ENCODE measurements at regions not wholly inside any gene's neighbourhood (a gene's known extent, or its start where the extent isn't known, plus 50 kb on each side); places are given as distances from the start of the nearest gene placed in this dataset.
"Not testable (repeated sequence)": the region's sequence is repeated elsewhere in the genome, so short reads cannot be mapped to it uniquely, and the experiment has no call there.

DNA sequence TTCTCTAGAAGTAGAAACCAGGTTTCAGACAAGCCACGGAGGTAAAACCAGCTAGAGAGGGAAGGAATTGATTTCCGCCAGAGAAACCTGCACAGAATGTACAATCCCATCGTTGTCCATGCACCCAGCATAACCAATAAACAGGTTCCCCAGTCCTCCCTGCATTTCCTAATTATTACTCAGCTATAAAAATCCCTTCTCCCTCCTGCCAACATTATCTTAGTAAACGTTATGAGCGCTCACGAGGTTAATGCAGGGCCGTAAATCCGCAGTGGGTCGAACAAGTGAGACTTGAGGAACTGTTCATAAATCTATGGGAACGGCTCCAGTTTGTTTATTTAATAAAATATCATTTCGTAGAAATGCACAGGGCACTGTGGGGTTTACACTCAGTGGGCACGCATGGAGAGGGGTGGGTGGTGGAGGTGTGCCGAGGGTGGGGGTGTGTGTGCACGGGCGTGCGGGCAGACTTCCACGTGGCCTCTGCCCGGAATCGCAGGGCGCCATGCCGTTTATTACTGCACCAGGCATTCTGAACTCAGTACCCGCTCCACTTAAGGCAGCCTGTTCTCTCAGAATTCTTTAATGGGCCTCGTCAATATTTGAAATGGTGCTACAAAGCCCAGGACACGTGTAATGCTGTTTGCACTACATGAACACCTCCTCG is 257.3 kb downstream of the MIAT start:
- no peak for ATAC-seq
- no peak for DNase-seq (ENCODE audit: low spot score)

DNA sequence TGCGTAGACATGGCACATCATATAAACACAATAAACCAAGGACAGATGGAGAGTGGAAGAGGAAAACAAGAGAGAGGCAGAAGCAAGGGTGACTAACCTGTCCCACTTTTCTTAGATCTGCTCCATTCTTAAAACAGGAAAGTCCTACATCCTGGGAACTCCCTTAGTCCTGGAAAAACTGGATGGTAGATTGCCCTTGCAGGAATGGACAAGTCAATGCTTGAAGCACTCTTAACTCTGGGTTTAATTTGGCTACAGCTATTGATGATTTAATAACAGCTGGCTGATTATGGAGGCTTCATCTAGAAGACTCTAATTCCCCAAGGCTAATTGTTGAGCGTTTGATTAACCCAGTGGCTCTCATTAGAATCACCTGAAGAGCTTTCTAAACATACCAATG is 258.8 kb downstream of the MIAT start:
- DNase-seq (ENCODE audit: low spot score) (no peak), ATAC-seq (no peak)

DNA sequence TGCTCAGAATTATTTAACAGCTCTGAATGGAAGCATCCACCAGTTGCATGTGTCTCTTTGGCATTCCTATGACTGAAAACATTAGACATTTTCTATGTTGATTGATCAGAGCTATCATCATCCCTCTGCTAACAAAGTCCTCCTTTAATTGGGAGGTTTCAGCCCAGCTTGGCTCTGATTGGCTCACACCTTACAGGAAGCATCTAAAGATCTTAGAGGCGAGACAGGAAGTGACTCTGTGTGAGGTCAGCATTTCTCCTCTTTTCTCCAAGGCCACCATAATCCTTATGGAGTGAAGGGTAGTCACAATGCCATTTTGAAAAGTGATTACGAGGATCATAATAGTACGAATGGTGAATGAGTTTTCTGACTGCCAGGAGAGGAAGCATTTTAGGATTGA is 260.8 kb downstream of the MIAT start:
- ATAC-seq (no peak), DNase-seq (ENCODE audit: low spot score) (no peak)

DNA sequence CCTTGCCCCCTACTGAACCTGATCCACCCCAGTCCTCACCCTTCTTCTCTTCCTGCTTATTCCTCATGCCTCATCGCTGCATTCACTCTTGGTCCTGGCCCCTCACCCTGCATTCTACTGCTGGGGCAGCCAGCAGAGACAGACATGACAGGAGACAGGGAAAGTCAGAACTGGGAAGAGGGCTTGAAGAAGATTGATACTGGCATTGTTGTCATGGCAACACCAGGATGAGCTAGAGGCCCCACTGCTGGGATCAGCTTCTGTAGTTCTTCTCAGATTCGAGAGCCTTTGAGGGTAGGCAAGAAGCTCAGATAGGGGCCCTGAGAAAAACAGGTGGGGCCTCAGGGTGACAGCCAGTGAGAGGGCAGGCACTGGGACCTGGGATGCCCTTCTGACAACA is 264.3 kb downstream of the MIAT start:
- no peak for DNase-seq (ENCODE audit: low spot score)
- ATAC-seq = no peak

DNA sequence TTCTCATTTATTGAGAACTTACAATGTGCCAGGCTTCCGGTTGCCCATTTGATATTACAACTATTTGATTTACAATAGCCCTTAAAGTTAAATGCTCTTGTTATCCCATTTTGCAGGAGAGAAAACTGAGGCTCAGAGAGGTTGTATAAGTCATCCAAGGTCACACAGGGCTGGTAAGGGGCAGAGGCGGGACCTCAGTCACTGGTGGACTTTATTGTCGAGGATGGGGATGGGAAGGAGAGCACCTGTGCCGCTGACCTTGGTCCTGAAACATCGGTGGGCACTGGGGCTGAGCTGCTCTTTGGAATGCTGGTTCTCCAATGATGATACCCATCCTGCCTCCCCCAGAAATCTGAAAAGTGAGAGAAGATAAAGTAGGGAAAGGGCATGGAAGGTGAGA is 265.4 kb downstream of the MIAT start:
- no peak for ATAC-seq
- no peak for DNase-seq (ENCODE audit: low spot score)

DNA sequence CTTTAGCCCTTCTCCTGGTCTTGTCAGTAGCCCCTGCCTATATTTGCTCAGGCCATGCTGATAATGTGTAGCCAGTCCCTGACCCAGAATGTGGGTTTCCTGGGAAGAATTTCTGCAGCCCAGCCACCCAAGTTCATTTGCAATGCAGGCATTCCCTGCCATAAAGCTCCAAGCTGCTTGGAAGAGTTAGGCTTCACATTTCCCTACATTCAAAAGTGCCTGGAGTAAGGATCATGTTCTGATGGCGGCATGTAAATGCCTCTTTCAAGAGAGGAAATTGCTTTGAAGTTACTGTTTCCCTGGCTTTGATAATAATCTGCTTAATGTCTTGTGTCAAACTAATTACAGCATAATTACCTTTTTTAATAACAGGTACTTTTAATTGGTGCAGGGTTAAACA is 266.1 kb downstream of the MIAT start:
- no peak for DNase-seq (ENCODE audit: low spot score)
- no peak for ATAC-seq

DNA sequence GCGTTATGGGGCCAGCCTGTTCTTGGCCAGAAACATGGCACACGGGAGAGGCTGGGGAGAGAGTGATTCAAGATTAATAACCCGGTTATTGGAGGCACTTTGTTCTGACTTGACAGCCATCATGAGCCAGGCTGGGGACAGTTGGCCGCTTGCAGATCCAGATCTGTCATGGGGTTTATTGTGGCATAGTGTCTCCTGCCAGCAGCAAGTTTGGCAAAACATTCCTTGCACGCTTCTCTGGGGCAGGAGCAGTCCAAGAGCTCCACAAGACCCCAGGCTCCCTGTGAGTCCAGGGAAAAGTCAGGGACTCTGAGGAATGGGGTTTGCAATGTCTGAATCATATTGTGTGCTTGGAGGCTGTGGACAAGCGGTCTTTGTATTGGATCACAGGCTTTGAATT is 270.4 kb downstream of the MIAT start:
- no peak for ATAC-seq

DNA sequence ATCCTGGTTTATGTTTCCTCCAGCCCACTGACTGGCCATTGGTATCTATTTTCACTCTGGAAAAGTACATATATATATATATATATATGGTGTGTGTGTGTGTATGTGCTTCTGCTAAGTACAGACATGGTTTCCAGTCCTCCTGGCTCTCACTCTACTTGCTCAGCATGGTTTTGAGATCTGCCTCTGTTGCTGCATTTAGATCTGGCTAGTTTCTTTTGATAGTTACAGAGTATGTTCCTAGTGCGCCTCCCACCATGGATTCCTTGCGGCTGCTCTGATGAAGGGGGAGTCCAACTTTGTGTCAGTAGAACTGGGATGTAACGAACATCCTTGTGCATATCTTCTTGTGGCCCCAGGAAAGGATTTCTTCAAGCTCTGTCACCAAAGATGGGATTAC is 274.1 kb downstream of the MIAT start:
- DNase-seq (ENCODE audit: low spot score) (no peak), ATAC-seq (no peak)

More for the DNA sequence above, 270.4 kb downstream of the MIAT start:
- DNase-seq (ENCODE audit: low spot score) = no peak

DNA sequence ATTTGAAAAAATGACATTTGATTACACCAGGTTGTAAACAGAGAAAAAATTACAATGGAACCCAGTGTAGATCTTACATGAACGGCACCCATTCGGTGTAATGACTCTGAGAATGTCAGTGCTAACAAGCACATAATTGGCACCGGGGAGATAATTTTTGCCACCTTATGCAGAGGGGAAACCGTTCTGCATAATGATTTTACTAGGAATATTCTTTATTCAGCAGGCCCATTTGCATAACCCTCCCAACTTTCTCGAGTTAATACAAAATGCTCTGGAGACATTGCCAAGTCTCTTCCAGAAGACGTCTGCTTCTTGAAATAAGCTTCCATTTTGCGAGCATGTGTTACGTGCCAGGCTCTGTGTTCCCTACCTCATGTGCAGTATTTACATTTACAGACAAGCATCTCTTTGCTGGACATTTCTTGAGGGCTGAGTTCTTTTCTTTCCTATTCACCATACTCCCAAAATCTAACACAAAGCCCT is 275.8 kb downstream of the MIAT start:
- ATAC-seq = no peak
- DNase-seq (ENCODE audit: low spot score) = no peak

DNA sequence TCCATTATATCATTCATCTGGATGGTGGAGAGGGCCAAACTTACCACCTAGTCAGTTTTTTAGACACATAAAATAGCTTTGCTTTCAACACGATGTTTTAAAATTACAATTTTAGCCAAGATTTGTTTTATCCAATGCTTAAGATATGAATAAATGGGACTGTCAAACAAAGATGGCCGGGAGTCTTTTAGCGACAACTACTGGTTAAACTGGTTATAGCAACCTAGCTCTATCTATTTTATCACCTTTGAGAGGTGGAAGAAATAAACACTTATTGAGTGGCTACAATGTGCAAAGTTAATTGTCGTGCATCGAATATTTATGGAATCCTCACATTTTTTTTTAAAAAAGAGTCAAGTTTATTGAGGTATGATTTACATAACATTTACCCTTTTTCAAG is 279.8 kb downstream of the MIAT start:
- ATAC-seq (no peak), DNase-seq (ENCODE audit: low spot score) (no peak)

DNA sequence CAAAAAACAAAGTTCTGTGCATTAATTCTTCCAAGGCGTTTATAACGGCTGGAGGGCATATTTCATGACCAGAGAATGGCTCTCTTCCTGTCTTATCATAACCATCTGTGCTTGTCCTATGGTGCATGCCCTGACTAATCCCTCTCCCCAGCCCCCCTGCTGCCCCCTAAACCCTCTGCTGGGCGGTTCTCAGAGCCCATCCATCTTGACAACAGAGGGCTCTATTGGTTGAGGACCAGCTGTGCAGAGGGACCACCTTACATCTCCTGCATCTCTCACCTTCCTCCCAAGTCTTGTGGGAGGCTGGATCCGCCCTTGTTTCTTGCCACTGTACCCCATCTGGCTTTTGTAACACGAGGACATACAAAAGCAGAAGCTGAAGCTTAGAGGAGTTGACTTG is 282.1 kb downstream of the MIAT start:
- DNase-seq (ENCODE audit: low spot score) = no peak
- no peak for ATAC-seq

DNA sequence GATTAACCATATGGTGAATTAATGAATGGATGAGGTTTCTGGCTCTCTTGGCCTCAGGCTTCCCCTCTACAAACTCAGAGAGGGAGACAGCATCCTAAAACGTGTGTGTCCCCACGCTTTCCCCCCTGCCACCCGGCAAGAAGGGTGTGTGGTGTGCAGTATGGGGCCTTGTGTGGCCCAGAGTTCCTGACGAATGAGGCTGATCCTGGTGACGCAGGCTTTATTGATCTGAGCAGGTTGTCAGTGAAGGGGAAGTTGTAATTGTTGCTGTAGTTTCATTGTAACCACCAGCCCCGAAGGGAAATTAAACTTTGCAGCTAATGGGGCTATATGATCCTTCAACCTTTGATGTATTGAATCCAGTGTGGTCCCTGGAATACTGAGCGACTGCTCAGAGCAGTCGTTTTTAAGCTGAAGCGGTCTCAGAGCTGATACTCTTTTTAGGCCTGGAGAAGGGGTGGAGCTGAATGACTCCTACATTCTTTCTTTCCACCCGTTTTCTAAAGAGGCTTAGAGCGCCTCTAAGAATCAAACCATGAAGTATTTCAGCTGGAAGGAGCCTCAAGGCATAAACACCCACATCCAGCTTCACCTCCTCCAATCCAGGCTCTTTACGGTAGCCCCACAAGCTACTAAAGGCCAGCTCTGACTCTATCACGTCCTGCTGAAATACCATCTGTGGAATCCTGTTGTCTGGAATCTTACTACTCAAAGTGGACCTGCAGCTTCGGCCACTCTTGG is 284.7 kb downstream of the MIAT start:
- DNase-seq (ENCODE audit: low spot score) (no peak), ATAC-seq (no peak)

DNA sequence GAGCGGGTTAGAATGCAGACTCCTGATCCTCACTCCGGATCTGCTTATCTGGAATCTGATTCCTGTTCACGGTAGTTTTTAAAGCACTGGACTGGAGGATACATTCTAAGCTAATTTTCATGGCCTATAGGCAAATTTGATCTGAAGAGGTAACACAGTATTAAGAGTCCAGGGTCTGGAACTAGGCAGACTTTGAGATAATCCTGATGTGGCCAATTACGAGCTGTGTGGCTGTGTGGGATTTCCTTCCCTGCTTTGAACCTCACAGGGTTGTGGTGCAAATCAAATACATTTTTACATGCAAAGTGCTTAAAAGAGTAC is 285.2 kb downstream of the MIAT start:
- no peak for ATAC-seq
- DNase-seq (ENCODE audit: low spot score) = no peak

DNA sequence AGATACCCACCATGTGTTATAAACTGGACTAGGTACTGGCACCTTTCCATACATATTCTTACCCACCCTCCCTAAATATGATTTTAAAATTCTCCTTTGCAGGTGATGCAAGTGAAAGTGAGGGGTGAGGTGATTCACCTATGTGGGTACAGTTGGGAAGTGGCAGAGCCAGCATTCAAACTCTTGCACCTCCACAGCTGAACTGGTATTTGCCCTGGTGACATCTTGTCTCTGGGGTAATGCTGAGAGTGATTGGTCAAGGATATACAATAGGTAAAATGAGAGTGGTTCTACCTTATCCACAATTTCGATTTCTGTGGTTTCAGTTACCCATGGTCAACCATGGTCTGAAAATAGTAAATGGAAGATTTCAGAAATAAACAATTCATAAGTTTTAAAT is 288.2 kb downstream of the MIAT start:
- DNase-seq (ENCODE audit: low spot score) (no peak), ATAC-seq (no peak)

DNA sequence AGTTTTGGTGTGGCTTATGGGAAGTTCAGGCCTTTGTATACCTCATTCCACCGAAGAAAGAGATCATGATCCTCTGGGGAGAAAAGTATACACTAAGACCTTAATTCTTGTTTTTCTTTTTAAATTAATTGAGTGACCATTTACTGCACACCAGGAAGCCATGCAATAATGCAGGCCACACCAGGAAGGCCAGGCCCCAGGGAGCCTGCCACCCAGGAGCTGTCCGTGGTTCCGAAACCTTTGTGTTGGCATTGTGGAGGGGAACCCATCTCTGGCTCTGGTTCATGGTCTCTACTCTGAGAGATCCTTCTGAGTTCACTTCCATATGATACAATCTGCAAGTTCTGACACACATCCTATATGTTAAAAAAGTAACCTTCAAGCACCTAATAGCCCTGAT is 291.8 kb downstream of the MIAT start:
- no peak for DNase-seq (ENCODE audit: low spot score)

DNA sequence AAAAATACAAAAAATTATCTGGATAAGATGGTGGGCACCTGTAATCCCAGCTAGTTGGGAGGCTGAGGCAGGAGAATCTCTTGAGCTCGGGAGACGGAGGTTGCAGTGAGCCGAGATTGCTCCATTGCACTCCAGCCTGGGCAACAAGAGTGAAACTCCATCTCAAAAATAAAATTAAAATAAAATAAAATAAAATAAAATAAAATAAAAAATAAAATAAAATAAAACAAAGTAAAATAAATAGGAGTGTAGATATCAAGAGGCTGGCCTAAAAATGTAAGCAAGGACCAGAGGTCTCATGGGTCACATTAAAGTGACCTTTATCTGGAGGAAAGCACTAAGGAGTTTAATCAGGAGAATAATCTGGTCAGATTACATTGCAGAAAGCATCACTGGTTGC is 293.8 kb downstream of the MIAT start:
- not testable (repeated sequence) for DNase-seq (ENCODE audit: low spot score); ATAC-seq

More for the DNA sequence above, 291.8 kb downstream of the MIAT start:
- peak; percentile 59 for ATAC-seq

DNA sequence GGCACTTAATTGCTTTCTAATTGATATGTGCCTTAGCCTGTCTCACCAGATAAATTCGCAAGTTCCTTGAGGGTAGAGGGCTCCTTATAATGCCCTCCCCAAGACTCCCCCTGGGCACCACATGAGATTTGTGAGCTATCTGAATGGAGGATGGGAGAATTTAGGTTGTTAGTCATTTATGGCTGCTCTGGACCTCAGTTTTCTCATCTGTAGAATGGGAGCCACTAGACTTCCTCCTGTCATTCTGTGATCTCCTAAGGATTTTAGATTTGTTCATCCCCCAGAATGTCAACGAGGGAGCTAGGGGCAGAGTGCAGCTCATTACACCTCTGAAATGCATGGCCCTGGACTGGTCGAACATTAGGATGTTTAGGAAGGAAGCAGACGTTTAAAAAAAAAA is 294.6 kb downstream of the MIAT start:
- ATAC-seq = no peak
- no peak for DNase-seq (ENCODE audit: low spot score)

DNA sequence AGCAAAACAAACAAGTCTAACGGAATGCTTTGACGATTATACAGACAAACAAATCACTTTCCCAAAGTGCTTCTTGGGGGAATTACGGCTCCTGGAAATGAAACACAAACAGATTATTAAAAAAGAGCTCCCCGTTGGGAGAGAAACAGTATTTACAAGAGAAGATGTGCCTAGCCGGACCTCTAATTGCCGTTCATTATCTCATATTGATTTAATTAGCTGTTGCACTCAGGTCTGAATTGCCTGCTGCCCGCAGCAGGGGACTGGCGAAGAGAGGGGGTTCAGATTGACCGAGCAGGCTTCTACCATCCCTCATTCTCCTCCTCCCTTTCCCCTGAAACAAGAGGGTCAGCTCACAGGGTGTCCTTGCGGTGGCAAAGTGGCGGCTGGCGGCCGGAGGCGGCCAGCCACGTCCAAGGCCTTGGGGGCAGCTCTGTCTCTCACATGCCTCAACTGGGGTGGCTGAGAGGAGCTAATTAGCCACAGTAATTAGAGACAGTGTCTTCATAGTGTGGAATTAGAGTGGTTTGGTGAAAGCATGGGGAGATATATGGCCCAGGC is 295.1 kb downstream of the MIAT start:
- DNase-seq (ENCODE audit: low spot score) (no peak), ATAC-seq (no peak)

DNA sequence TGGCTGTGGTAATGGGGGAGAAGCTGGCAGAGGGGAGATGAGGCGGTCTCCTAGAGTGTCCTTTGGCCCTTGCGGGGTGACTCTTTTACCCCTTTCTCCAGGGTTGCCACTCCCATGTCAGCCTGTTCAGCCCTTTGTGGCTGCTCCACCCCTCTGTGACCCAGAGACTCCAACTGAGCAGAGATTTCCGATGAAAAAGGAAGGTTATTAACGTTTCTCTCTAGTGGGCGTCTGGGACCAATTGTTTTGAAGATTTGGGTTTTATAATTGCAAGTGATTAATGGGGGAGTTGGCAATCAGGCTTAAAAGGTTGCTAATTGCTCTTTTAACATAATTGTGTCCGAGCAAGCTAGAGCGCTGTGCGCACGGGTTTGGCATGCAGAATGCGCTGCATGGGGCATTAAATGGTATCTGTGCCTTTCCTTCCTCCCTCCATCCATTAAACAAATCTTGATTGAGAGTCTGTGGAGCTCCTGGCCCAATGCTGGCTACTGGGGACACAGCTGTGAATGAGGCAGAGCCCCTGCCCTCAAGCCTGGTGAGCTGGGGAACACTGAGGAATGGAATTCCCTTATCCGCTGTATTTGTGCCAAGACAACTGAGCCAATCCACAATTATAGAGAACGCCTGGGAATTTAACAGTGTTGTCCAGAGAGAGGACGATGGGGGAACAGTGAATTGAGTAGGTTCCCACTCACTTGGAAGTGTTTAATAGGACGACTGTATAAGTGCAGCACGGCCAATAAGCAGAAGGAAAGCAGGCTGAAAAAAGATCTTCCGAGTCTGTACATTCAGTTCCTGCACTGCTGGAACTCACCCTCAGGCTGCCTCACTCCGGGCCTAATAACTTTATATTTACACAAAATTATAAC is 295.9 kb downstream of the MIAT start:
- DNase-seq (ENCODE audit: low spot score) = no peak
- no peak for ATAC-seq

DNA sequence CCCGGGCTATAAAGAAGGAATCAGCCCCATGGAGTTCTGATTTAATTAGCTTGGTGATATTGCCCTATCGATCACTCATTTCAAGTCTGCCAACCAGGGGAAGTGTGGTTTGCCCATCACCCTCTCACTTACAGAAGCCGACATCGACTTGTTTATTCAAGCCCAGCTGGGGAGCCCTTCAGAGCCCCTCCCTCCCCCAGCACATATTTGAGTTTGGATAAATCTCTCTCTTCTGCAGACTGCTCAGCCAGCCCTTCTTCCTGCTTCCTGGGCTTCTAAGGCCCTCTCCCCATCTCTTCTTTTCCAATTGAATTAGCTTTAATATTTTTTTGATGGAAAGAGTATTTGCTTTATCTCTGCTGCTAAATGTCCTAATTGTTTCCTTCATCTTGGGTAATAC is 299.0 kb downstream of the MIAT start:
- no peak for DNase-seq (ENCODE audit: low spot score)

DNA sequence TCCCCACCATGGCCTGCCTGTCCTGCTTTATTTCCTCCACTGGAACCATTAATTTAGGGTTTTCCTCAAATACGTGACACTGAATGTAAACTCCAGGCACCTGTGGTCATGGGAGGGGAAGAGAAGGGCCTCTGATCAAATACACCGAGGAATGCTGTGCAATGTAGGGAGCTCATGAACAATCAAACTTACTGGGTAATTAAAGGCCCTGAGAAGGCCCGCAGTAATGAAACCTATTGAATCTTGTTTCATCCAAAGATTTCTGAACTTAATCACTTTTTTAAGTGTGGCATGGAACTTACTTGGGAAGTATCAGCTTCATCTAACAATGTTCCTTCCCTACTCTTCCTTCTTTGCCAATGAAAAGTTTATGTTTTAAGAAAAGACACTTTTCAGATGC is 299.8 kb downstream of the MIAT start:
- ATAC-seq (no peak), DNase-seq (ENCODE audit: low spot score) (no peak)

More for the DNA sequence above, 299.0 kb downstream of the MIAT start:
- ATAC-seq = no peak

DNA sequence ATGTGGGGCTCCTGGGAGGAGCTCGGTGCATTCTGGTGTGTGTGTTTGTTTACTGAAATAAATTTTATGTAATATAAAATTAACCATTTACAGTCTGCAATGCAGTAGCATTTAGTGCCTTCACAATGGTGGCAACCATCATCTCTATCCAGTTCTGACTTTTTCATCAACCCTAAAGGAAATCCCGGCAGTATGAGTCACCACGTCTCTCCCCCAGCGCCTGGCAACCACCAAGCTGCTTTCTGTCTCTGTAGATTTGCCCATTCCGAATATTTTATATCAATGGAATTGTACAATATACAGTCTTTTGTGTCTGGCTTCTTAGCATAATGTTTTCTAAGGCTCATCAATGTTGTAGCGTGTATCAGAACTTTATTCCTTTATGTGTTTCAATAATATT is 300.5 kb downstream of the MIAT start:
- ATAC-seq (no peak), DNase-seq (ENCODE audit: low spot score) (no peak)

Data from left lobe of liver (tissue), 2 donors.